Glutamatergic neuron (in vitro differentiated cells): ENCODE measurements at regions not wholly inside any gene's neighbourhood (a gene's known extent, or its start where the extent isn't known, plus 50 kb on each side); places are given as distances from the start of the nearest gene placed in this dataset.

Experiments used
- DNase-seq: peaks from one replicate; pipeline ENCODE4 v3.0.0; 2022
- H3K27ac Mint-ChIP-seq: one replicate; pipeline ENCODE4 v1.8.0; 2020; ENCODE audit warnings: mild to moderate bottlenecking, mixed read lengths, inconsistent platforms; ENCODE audit not compliant: unreplicated experiment
- H3K27me3 Mint-ChIP-seq: one replicate; pipeline ENCODE4 v1.8.0; 2020; ENCODE audit warnings: mild to moderate bottlenecking, moderate library complexity, mixed read lengths, inconsistent platforms; ENCODE audit not compliant: unreplicated experiment
- H3K36me3 Mint-ChIP-seq: one replicate; pipeline ENCODE4 v1.8.0; 2020; ENCODE audit warnings: mild to moderate bottlenecking, mixed read lengths, inconsistent platforms; ENCODE audit not compliant: unreplicated experiment
- H3K4me1 Mint-ChIP-seq: one replicate; pipeline ENCODE4 v1.8.0; 2020; ENCODE audit warnings: mild to moderate bottlenecking, low read depth, mixed read lengths, inconsistent platforms; ENCODE audit not compliant: unreplicated experiment
- H3K4me3 Mint-ChIP-seq: one replicate; pipeline ENCODE4 v1.8.0; 2020; ENCODE audit warnings: mild to moderate bottlenecking, mixed read lengths, inconsistent platforms; ENCODE audit not compliant: unreplicated experiment
- H3K9me3 Mint-ChIP-seq: one replicate; pipeline ENCODE4 v1.8.0; 2020; ENCODE audit warnings: mild to moderate bottlenecking, moderate library complexity, mixed read lengths, inconsistent platforms; ENCODE audit not compliant: unreplicated experiment
- CTCF ChIP-seq: fragments of 200-600 bp; sonication (generic); IDR thresholded peaks from one replicate; pipeline ENCODE4 v1.5.0; 2021; ENCODE audit not compliant: partially characterized antibody, unreplicated experiment

- H3K27ac Mint-ChIP-seq: no peak overlapping the region
- no peak overlapping the region for H3K4me3 Mint-ChIP-seq
- no peaks in the 10 kb centered on the region for H3K9me3 Mint-ChIP-seq
- H3K36me3 Mint-ChIP-seq: no peaks in the 10 kb centered on the region
- no peak for DNase-seq
- TF ChIP-seq CTCF: no peak
- H3K27me3 Mint-ChIP-seq: no peaks in the 10 kb centered on the region
- H3K4me1 Mint-ChIP-seq: no peaks in the 10 kb centered on the region
Measured at GRCh38 chr2:198347946-198348345, 543.6 kb downstream of the PLCL1 start.

GRCh38 chr2:198347349-198347748 lies 543.0 kb downstream of the PLCL1 start:
- no peaks in the 10 kb centered on the region for H3K27me3 Mint-ChIP-seq
- H3K4me3 Mint-ChIP-seq: no peak overlapping the region
- H3K27ac Mint-ChIP-seq: no peak overlapping the region

GRCh38 chr2:198343471-198343870 lies 539.1 kb downstream of the PLCL1 start:
- no peak for DNase-seq
- Mint-ChIP-seq H3K4me1 (no peaks in the 10 kb centered on the region), H3K27ac (no peak overlapping the region), H3K4me3 (no peak overlapping the region), H3K36me3 (no peaks in the 10 kb centered on the region), H3K27me3 (no peaks in the 10 kb centered on the region), H3K9me3 (no peaks in the 10 kb centered on the region)
- TF ChIP-seq CTCF: no peak

More at GRCh38 chr2:198347349-198347748, 543.0 kb downstream of the PLCL1 start:
- Mint-ChIP-seq H3K9me3 (no peaks in the 10 kb centered on the region), H3K4me1 (no peaks in the 10 kb centered on the region), H3K36me3 (no peaks in the 10 kb centered on the region)
- no peak for DNase-seq
- TF ChIP-seq CTCF: no peak

GRCh38 chr2:198340846-198341245 lies 536.5 kb downstream of the PLCL1 start:
- Mint-ChIP-seq H3K4me1 (peaks cover 4% of the 10 kb centered on the region), H3K9me3 (no peaks in the 10 kb centered on the region), H3K27ac (no peak overlapping the region), H3K36me3 (no peaks in the 10 kb centered on the region), H3K27me3 (no peaks in the 10 kb centered on the region), H3K4me3 (no peak overlapping the region)
- DNase-seq: no peak
- TF ChIP-seq CTCF: no peak

- no peaks in the 10 kb centered on the region for H3K27me3 Mint-ChIP-seq
- H3K4me1 Mint-ChIP-seq: peaks cover 4% of the 10 kb centered on the region
- no peak for TF ChIP-seq CTCF
- DNase-seq: no peak
- H3K27ac Mint-ChIP-seq: no peak overlapping the region
- H3K9me3 Mint-ChIP-seq: no peaks in the 10 kb centered on the region
- H3K4me3 Mint-ChIP-seq: no peak overlapping the region
- no peaks in the 10 kb centered on the region for H3K36me3 Mint-ChIP-seq
Measured at GRCh38 chr2:198339116-198339515, 534.7 kb downstream of the PLCL1 start.
